GM19025 (cell line): ENCODE measurements at regions not wholly inside any gene's neighbourhood (a gene's known extent, or its start where the extent isn't known, plus 50 kb on each side); places are given as distances from the start of the nearest gene placed in this dataset.

Experiments used
- ATAC-seq: cut with Tn5 transposase; IDR thresholded peaks from one replicate; pipeline ENCODE4 v1.9.1; 2021; ENCODE audit warnings: mild to moderate bottlenecking, low read depth, moderate library complexity; ENCODE audit not compliant: unreplicated experiment

DNA sequence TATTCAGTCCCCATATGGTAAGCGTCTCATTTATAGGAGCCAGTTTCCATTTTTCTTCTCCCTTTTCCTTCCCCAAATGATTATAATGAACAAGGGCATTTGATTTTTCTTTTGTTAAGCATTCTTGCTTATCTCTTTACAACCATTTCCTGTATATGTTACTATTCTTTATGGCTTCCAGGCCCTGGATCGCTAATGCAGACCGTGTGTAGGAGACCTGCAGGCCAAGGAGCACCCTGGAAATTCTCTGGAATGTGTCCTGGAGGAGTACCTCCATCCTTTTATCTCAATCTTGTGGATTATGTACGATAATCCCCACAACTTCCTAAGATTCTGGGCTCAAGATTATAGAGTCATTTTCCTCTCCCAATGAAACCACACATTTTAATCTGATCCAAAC lies 439.6 kb upstream of the MMADHC start:
- no peak for ATAC-seq

DNA sequence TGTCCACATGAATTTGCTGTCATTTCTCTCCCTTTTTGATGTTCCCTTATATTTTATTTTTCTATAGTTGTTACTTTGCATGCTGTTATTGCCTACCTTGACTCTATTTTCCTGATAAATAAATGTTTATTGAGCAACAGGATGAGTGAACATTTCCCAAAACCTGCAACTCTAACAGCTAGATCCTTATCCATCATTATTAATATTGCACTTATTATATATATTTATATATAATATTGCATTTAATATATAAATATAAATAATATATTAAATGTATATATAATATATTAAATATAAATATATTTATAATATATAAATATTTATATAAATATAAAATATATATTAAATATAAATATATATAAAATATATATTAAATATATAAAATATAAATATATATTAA lies 436.1 kb upstream of the MMADHC start:
- ATAC-seq = no peak

DNA sequence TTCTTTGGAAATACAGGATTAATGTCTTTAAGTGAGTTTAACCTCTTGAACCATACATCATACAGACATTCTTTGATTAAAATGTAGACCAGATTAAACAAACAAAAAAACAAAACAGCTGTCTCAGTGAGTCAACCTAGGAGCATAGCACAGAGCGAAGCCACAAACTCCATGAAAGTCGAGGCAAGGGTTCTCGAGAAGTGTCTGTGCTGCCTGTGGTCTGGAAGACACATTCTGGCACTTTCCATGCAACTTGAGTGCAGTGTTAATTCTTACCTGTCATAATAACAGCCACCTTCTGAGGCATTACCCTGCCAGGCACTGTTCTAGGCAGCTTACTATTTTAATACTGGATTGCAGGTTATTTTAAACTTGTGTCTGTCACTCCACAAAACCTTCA lies 435.5 kb upstream of the MMADHC start:
- ATAC-seq = no peak

DNA sequence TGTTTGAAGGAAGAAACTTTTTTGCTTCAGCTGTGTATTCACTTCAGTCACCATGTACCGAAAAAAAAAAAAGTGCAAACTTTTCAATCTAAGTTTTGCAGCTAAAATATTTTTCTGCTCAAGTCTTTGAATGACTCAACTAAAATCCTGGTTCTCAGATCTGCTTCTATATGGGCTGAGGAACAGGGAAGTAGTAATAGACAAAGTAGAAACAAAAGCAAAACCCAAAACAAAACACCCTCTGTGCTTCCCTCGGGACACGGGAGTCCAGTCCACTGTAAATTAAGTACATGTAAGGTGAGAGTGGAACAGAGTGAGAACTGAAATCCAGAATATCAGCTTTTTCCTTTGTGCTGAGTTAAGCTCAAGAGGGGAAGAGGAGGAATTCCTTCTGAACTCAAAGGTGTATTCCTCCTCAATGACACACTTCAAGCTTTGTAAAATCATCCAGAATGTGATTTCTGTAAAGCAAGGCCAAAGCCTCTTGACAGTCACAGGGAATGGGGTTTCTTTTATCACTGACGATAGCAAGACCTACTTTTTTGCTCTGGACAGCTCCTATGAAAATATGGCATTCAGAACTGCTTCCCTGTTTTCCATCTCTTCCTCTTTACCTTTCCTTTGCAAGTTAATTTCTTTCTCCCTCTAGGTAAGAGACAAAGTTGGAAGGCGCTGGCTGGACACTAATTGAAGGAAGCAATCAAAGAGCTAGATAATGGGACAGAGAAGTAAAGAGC lies 433.5 kb upstream of the MMADHC start:
- no peak for ATAC-seq

DNA sequence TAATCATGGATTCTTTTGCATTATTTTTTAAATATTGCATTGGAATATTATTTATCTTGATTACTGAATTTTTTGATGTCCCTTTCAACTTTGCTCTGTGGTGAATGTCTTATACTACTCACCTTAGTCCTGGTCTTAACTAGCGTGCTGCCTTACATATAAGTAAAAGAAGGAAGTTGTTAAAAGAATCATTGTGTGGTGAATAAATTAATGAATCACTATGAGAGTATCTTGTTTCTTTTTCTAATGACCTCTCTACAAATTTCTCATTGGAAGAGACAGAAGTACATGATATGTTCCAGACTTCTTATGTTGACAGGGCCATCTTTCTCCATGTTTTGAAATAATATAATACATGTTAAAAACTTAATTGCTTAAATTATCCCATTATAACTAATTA lies 432.6 kb upstream of the MMADHC start:
- ATAC-seq = no peak

DNA sequence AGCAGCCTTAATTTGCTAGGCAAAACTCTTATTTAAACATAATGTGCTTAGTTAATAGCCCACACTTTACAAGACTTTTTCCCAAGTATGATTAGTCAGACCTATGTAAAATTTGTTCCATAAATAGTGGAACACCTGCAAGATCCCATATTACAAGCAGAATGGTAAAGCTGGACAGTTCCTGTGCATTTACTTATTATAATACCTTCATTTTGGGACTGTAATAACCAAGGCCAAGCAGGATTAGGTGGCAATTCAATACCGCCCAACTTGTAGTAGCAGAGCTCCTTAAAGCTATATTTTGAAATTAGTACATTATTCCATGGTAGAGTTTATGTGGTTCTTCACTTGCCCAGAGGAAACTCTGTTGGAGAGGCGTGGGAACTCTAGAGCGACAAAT lies 431.5 kb upstream of the MMADHC start:
- ATAC-seq = no peak

DNA sequence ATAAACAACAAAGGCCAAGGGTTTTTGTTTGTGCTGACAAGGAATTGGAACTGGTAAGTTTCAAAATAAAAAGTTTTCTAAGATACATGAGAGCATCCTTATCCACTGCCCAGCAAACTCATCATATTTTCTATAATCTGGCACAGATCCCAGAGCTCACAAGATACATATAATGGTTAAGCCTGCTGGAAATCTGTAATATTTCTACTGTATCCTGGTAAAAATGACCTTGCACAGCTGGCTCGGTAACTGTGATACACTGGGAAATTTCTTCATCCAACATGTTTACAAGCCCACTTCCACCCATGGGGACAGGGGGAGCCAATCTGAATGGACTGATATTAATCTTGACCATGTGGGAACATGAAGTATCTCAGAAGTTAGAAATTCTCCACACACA lies 425.4 kb upstream of the MMADHC start:
- ATAC-seq = no peak

DNA sequence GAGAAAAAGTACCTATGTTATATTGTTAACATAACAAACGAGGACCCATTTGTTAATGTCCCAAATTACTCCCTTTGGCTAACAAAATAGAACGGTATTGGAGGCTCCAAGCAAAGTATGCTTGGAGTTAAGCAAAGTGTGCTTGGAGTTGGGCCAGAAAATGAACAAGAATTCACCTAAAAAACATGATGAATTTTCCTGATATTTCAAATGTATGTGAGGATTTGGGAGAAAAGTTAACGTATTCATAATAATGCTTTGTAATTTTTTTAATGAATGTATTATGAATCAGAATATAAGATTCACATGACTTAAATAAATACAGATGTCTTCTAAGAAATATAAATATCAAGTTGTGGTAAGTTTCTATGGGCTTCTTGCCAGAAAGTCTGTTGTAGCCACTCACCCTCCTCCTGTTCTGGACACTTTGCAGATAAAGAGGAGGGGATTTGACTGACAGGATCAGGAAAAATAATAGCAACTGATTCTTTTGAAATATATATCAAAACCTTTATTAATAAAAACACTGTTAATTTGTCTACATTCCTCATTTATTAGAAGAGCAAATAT lies 423.7 kb upstream of the MMADHC start:
- ATAC-seq = no peak

DNA sequence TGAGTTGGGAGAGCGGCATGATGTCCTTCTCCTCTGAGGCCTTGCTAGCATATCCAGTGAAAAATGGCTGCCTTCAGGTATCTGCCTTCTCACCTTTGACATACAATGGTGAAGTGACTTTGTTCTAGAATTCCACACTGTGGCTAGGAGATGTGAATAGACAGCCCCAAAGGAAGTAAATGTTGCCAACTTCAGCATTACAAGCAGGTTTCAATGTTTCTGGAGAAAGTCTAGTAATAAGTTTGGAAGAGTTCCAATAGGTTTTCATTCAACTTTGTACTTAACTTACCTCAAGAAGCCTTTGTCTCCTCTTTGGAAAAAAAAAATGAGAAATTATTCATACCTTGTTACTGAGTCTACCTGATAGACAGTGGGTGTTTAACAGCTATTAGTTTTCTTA lies 421.3 kb upstream of the MMADHC start:
- ATAC-seq = no peak

DNA sequence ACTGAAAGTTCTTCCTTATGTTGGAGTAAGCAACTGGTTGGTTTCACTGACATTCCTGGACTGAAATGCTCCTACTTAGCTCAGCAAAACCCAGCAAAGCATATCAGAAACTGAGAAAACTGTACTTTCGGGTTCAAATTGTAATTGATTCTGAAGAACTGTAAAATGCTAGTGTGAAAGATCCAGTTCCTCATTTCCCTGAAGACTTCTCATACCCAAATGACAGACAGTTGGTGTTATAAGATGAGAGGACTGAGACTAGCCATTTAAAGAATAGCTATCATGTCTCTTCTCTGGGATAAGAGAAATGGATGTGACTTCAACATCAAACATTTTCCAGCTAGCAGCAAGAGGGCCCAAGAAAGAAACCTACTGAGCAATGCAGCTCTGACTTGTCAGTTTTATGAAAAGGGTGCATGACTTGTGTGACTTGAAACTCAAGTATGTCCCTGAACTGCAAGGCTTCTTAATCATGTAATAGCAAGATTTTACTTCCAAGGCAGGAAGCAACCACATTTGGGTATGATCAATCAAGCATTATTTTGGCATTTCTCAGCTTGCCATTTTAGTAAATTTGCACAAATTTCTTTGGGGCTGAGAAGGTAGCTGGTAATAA lies 420.3 kb upstream of the MMADHC start:
- ATAC-seq = no peak

DNA sequence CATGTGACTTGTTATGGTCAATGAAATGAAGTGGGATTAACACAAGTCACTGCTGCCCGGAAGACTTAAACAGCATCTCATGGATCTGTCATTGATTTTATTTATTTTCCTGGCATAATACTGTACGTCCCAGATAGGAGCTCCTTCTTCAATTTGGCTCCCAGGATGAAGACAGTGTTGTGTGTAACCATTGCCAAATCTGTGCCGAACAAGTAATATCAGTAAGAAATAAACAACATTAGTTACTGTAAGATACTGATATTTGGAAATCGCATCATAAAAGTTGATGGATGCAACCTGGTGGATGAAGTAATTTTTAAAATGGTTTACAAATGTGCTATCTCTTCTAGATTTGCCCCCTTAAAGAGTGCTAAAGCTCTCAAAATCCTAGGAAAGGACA lies 419.0 kb upstream of the MMADHC start:
- no peak for ATAC-seq

DNA sequence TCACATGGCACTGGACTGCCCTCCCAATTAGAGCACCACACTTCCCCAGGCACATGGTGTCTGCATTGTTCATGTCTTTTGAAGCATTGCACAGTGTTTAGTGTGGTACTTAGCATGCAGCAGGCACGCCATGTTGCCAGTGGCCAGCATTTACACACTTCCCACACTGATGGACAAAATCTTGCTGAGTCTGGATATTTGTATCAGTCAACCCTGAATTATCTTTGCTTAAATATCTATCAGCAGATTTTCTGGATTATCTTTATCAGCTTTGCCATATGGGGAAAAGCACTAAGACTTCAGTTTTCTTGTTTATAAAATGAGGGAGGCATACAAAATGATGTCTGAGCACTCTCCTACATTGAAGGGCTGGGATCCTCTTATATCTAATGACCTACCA lies 416.0 kb upstream of the MMADHC start:
- no peak for ATAC-seq

DNA sequence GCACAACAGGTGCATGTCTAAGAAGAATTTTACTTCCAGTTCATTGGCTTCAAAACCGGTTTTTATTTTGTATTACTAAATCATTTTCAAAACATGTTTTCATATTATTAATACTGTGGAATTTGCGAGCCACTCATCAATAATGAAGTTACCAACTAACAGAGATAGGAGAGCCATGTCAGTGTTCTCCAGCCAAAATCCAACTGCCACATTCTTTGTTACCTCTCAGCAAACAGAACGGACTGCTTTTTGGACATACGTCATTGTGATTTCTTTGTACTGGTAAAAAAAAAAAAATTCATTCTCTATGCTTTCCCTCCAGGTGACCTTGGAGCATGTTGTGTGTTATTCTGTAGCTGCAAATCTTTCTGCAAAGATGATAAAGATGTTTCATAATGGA lies 414.2 kb upstream of the MMADHC start:
- no peak for ATAC-seq

DNA sequence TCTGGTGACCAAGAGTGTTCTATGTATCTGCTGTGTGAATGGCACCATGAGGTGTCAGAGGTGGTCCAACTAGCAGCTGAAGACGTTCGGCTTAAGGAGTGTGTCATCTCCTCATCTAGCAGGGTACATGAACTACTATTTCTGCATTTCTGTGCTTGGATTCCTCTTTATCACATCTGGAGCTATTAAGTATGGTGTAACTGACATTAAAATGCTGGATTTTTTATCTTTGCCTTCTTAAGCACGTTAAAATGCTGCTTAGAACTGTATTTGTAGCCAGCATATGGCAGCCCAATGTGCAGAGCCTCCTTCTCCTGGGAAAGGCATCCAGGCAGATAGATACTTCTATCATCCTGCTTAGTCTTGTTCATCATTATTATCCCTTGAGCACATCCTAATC lies 409.3 kb upstream of the MMADHC start:
- no peak for ATAC-seq

DNA sequence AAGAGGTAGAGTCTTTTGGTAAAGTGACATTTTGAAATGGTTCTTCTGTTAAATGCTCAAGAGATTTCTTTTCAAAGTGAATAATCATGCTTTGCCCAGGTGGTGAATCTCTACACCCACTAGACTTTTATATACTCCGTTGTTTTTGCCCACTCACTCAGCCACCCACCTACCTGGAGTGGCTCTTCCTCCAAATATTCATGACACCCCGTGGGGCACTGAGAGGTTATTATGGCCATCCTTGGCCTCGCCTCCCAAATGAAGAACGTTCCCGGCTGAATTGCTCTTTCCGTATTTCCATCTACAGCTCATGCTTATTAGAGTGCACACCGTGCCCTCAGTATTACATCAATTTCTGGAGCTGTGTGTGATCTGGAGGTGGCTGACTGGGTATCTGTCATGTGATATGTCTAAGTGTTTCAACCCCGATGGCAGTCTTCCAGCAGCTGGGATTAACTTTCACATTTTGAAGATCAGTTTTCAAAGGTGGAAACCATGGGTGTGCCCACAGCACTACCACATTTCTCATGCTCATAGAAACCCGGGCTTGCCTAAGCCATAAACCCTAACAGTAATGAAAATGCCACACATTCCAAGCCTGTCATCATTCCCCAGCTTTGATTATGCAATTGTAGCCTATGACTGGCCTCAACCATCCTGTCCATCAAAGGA lies 406.6 kb upstream of the MMADHC start:
- ATAC-seq = no peak

DNA sequence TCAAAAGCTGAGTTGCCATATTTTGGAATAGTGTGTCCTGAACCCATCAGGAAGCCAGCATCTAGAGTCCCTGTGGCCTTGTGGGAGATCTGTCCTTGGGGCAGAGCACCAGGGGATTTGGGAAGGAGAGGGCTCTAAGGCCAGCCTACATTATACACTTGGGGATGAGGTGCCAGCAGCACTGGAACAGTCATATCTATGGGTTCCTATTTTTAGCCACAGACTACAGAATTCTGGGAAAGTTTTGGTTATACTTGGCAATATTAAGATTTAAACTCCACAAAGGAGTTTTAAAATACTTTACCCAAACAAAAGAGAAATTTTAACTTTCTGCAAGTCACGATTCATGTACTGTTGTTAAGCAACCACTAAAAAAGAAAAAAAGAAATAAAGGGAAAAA lies 405.7 kb upstream of the MMADHC start:
- ATAC-seq = no peak

DNA sequence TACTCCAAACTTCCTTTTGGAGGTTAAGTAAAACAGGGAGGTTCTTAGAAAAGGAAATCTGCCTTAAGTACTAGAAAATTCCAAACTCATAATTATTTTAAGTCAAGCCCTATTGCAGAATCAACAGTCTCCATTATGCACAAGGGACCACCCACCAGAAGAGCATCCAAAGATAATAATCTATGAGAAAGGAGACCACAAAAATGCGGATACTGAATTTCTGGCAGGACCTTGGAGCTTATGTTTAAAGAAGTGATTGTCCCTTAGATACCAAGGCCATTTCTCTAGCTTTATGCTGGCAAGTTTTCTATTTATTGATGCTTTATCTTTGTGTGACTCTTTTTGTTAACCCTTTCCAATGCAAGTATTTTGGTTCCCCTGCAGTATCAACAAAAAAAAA lies 404.0 kb upstream of the MMADHC start:
- ATAC-seq = no peak

DNA sequence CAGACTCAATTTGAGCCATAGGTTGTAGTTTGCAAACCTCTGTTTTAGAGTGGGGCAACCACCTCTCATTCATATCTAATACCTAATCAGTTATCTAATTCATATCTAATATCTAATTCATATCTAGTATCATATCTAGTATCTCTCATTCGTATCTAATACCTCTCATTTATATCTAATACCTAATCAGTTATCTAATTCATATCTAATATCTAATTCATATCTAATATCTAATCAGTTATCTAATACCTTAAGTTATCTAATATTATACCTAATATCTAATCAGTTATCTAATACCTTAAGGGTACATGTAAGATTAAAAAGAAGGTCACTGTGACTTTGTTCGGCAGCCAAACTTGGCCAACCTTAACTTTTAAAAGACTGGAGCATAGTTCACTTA lies 403.4 kb upstream of the MMADHC start:
- no peak for ATAC-seq

DNA sequence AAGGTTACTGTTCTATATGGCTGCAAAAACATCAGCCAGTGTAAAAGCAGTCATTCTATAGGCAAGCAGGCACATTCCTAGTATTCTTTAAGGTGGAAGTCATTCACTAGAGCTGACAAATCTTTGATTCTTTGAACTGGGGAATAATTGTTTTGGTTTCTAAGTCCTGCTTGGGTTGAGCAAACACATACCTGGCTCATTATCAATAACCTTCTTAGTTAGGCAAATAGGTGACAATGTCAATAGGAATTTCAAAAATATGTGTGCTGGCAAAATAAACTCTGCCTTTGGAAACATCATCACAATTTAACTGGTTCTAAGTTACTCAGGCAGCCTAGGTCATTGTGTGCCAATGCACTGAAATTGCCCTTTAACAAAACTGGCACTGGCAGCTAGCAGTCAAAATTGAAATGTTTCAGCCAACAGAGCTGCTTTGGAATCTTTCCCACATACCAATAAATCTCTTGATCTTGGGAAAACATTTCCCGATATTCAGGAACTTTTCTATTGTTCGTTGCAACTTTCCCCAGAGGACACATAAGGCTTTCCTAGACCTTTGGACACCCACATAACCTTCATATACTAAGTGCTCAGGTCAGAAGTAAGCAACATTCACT lies 402.0 kb upstream of the MMADHC start:
- no peak for ATAC-seq

DNA sequence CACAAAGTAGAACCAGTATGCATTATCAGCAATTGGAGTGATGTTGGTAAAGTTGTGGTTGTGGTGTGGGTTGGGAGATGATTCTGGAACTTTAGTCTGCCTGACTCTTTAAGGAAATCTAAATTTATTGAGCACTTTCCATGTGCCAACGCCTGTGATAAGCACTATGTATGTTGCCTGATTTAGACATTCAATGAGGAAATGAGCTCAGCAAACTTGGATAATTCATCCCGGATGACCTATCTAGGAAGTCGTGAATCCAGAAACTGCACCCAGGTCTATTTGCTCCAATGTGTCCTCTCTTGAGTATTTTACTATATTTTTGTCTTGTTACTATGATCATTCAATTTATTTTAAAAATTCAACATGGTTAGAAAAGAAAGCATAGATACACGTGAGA lies 400.8 kb upstream of the MMADHC start:
- ATAC-seq = no peak

DNA sequence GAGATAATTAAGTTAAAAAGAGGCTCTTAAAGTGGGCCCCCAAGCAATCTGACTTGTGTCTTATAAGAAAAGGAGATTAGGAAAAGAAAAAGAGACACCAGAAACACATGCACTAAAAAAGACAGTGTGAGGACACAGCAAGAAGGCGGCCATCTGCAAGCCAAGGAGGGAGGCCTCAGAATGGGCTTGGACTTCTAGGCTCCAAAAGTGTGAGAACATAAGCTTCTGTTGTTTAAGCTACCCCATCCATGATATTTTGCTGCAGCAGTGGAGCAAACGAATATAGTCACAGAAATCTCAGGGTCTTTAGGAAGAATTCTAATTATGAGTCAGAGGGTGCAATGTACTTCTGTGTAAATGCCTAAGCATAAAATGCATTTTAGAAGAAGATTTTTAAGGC lies 399.3 kb upstream of the MMADHC start:
- ATAC-seq = no peak
